ENCODE measurements at regions not wholly inside any gene's neighbourhood (a gene's known extent, or its start where the extent isn't known, plus 50 kb on each side); places are given as distances from the start of the nearest gene placed in this dataset.

GRCh38 chr15:69865369-69865768 is 232.3 kb downstream of the TLE3 start:
- no peak overlapping the region for H3K27ac Mint-ChIP-seq (ENCODE audit: unreplicated experiment)
- H3K9me3 Mint-ChIP-seq (ENCODE audit: low read depth, unreplicated experiment) = peaks cover 6% of the 10 kb centered on the region
- CTCF ChIA-PET = no interaction called here
- H3K4me3 Mint-ChIP-seq (ENCODE audit: low read depth, unreplicated experiment) = no peak overlapping the region
- DNase-seq = no peak
- BruUV-seq (replicated peaks) = no TSS peak
- intact Hi-C loops (cut with micrococcal nuclease; ENCODE audit: unreplicated experiment) = no loop called here
- no peak for TF ChIP-seq CTCF (IDR thresholded peaks at IDR 0.05; ENCODE audit: unreplicated experiment)
- peaks cover 4% of the 10 kb centered on the region for H3K36me3 Mint-ChIP-seq (ENCODE audit: insufficient read depth, unreplicated experiment)
- H3K27me3 Mint-ChIP-seq (ENCODE audit: unreplicated experiment) = peaks cover 15% of the 10 kb centered on the region
- H3K4me1 Mint-ChIP-seq (ENCODE audit: low read depth, unreplicated experiment) = peaks cover 27% of the 10 kb centered on the region

- H3K36me3 Mint-ChIP-seq (ENCODE audit: insufficient read depth, unreplicated experiment) = peaks cover 4% of the 10 kb centered on the region
- CTCF ChIA-PET = no interaction called here
- H3K27ac Mint-ChIP-seq (ENCODE audit: unreplicated experiment) = no peak overlapping the region
- intact Hi-C loops (cut with micrococcal nuclease; ENCODE audit: unreplicated experiment) = no loop called here
- no peak overlapping the region for H3K4me3 Mint-ChIP-seq (ENCODE audit: low read depth, unreplicated experiment)
- no TSS peak for BruUV-seq (replicated peaks)
- TF ChIP-seq CTCF (IDR thresholded peaks at IDR 0.05; ENCODE audit: unreplicated experiment) = no peak
- peaks cover 24% of the 10 kb centered on the region for H3K27me3 Mint-ChIP-seq (ENCODE audit: unreplicated experiment)
- H3K9me3 Mint-ChIP-seq (ENCODE audit: low read depth, unreplicated experiment) = peaks cover 6% of the 10 kb centered on the region
- no peak for DNase-seq
- peaks cover 14% of the 10 kb centered on the region for H3K4me1 Mint-ChIP-seq (ENCODE audit: low read depth, unreplicated experiment)
Observed at GRCh38 chr15:69868756-69869155, 229.0 kb downstream of the TLE3 start.

- peaks cover 6% of the 10 kb centered on the region for H3K9me3 Mint-ChIP-seq (ENCODE audit: low read depth, unreplicated experiment)
- peak; percentile 57 for DNase-seq
- no peak overlapping the region for H3K4me3 Mint-ChIP-seq (ENCODE audit: low read depth, unreplicated experiment)
- intact Hi-C loops (cut with micrococcal nuclease; ENCODE audit: unreplicated experiment) = no loop called here
- peaks cover 4% of the 10 kb centered on the region for H3K36me3 Mint-ChIP-seq (ENCODE audit: insufficient read depth, unreplicated experiment)
- no peak for TF ChIP-seq CTCF (IDR thresholded peaks at IDR 0.05; ENCODE audit: unreplicated experiment)
- CTCF ChIA-PET = no interaction called here
- no TSS peak for BruUV-seq (replicated peaks)
- H3K27ac Mint-ChIP-seq (ENCODE audit: unreplicated experiment) = no peak overlapping the region
- peaks cover 14% of the 10 kb centered on the region for H3K4me1 Mint-ChIP-seq (ENCODE audit: low read depth, unreplicated experiment)
- peaks cover 24% of the 10 kb centered on the region for H3K27me3 Mint-ChIP-seq (ENCODE audit: unreplicated experiment)
Observed at GRCh38 chr15:69869291-69869690, 228.4 kb downstream of the TLE3 start.

- Mint-ChIP-seq H3K9me3 (ENCODE audit: low read depth, unreplicated experiment) (peaks cover 6% of the 10 kb centered on the region), H3K4me1 (ENCODE audit: low read depth, unreplicated experiment) (peaks cover 14% of the 10 kb centered on the region), H3K27me3 (ENCODE audit: unreplicated experiment) (peaks cover 30% of the 10 kb centered on the region), H3K36me3 (ENCODE audit: insufficient read depth, unreplicated experiment) (peaks cover 4% of the 10 kb centered on the region), H3K27ac (ENCODE audit: unreplicated experiment) (no peak overlapping the region), H3K4me3 (ENCODE audit: low read depth, unreplicated experiment) (no peak overlapping the region)
- no TSS peak for BruUV-seq (replicated peaks)
- CTCF ChIA-PET = interaction anchor here (0.7 kb wide), 1 partner anchor 12 kb away, joined by 7 read pairs; no protein-coding TSS in a partner anchor
- TF ChIP-seq CTCF (IDR thresholded peaks at IDR 0.05; ENCODE audit: unreplicated experiment) = no peak
- DNase-seq = no peak
- intact Hi-C loops (cut with micrococcal nuclease; ENCODE audit: unreplicated experiment) = no loop called here
Observed at GRCh38 chr15:69869881-69870505, 227.7 kb downstream of the TLE3 start.

Data from Calu3 (cell line).